ENCODE measurements at regions not wholly inside any gene's neighbourhood (a gene's known extent, or its start where the extent isn't known, plus 50 kb on each side); places are given as distances from the start of the nearest gene placed in this dataset.
"Not testable (repeated sequence)": the region's sequence is repeated elsewhere in the genome, so short reads cannot be mapped to it uniquely, and the experiment has no call there.

GRCh38 chr12:124472690-124473279 lies 94.6 kb downstream of the NCOR2 start:
- no peak overlapping the region for H3K4me3 ChIP-seq (ENCODE audit: low read depth, low read length)
- TF ChIP-seq, protein P1, sequence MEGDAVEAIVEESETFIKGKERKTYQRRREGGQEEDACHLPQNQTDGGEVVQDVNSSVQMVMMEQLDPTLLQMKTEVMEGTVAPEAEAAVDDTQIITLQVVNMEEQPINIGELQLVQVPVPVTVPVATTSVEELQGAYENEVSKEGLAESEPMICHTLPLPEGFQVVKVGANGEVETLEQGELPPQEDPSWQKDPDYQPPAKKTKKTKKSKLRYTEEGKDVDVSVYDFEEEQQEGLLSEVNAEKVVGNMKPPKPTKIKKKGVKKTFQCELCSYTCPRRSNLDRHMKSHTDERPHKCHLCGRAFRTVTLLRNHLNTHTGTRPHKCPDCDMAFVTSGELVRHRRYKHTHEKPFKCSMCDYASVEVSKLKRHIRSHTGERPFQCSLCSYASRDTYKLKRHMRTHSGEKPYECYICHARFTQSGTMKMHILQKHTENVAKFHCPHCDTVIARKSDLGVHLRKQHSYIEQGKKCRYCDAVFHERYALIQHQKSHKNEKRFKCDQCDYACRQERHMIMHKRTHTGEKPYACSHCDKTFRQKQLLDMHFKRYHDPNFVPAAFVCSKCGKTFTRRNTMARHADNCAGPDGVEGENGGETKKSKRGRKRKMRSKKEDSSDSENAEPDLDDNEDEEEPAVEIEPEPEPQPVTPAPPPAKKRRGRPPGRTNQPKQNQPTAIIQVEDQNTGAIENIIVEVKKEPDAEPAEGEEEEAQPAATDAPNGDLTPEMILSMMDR (conservative IDR thresholded peaks at IDR 0.05; ENCODE audit: low read depth, low read length): no peak
- DNase-seq (ENCODE audit: low read depth): no peak

DNA sequence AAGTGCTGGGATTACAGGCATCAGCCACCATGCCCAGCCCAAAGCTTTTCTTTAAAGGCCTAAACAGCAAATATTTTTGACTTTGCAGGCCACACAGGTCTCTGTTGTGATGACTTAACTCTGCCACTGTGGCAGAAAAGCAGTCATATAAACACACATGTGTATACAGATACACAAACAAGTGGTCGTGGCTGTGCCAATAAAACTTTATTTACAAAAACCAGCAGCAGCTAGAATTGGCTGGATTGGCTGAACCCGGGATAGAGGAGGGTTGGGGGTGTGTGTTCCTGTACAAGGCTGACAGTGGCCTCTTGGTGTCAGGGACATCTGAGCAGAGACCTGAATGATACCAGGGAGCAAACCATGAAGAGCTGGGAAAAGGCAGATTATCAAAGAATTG lies 95.6 kb downstream of the NCOR2 start:
- H3K4me3 ChIP-seq (ENCODE audit: low read depth, low read length): no peak overlapping the region
- no peak for DNase-seq (ENCODE audit: low read depth)
- TF ChIP-seq, protein P1 (conservative IDR thresholded peaks at IDR 0.05; ENCODE audit: low read depth, low read length): no peak

- DNase-seq (ENCODE audit: low read depth): no peak
- no peak overlapping the region for H3K4me3 ChIP-seq (ENCODE audit: low read depth, low read length)
- TF ChIP-seq, protein P1 (conservative IDR thresholded peaks at IDR 0.05; ENCODE audit: low read depth, low read length): no peak
These were observed 96.6 kb downstream of the NCOR2 start for GRCh38 chr12:124470806-124471205.

DNA sequence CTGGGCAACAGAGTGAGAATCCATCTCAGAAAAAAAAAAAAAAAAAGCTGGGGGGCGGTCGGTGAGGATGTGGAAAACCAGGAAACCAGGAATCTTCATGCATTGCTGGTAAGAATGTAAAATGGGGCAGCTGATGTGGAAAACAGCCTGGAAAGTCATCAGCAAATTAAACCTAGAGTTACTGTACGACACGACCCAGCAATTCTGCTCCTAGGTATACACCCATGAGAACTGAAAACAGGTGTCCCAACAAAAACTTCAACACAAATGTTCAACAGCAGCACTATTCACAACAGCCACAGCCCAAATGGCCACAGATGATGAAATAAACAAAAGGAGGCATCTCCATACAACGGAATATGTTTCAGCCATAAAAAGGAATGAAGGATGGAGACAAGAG lies 97.3 kb downstream of the NCOR2 start:
- no peak for DNase-seq (ENCODE audit: low read depth)
- TF ChIP-seq, protein P1 (conservative IDR thresholded peaks at IDR 0.05; ENCODE audit: low read depth, low read length): no peak
- no peak overlapping the region for H3K4me3 ChIP-seq (ENCODE audit: low read depth, low read length)

DNA sequence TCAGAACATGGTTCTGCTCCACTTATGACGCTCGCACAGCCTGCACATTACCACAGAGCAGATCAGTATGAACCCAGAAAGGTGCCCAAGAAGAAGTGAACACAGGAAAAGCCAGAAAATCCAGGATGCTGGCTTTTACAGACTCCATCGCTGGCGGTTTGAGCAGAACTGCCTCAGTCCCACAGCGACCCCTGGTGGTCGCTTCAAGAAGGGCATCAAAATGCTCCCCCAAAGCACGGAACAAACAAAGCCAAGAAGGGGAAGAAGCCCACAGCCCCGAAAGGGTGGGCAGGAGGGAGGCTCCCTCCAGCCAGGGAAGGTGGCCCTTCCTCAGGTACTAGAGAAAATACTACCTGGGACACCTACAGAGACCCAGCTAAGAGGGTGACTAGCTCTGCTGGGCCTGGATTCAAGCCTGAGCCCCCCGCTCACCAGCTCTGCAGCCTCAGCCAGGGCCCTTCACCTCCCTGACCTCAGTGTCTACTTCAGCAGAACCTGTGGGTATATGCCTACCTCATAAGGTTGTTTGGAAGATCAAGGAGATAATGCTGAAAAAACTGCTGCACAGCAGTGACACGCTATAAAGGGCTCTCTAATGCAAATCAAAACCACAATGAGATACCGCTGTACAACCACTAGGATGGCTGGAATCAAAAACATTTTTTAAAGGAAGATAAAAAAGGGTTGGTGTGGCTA lies 98.1 kb downstream of the NCOR2 start:
- no peak for DNase-seq (ENCODE audit: low read depth)
- no peak overlapping the region for H3K4me3 ChIP-seq (ENCODE audit: low read depth, low read length)
- TF ChIP-seq, protein P1 (conservative IDR thresholded peaks at IDR 0.05; ENCODE audit: low read depth, low read length): peak; percentile 77

DNA sequence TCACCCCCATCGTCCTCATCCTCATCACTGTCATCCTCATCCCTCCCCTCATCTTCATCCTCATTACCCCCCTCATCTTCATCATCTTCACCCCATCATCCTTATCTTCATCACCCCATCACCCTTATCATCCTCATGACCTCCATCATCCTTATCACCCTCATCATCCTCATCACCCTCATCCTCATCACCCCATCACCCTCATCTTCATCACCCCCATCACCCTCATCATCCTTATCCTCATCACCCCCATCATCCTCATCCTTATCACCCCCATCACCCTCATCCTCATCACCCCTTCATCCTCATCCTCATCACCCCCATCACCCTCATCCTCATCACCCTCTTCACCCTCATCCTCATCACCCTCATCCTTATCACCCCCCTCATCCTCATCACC lies 99.9 kb downstream of the NCOR2 start:
- not testable (repeated sequence) for H3K4me3 ChIP-seq (ENCODE audit: low read depth, low read length); DNase-seq (ENCODE audit: low read depth)

DNA sequence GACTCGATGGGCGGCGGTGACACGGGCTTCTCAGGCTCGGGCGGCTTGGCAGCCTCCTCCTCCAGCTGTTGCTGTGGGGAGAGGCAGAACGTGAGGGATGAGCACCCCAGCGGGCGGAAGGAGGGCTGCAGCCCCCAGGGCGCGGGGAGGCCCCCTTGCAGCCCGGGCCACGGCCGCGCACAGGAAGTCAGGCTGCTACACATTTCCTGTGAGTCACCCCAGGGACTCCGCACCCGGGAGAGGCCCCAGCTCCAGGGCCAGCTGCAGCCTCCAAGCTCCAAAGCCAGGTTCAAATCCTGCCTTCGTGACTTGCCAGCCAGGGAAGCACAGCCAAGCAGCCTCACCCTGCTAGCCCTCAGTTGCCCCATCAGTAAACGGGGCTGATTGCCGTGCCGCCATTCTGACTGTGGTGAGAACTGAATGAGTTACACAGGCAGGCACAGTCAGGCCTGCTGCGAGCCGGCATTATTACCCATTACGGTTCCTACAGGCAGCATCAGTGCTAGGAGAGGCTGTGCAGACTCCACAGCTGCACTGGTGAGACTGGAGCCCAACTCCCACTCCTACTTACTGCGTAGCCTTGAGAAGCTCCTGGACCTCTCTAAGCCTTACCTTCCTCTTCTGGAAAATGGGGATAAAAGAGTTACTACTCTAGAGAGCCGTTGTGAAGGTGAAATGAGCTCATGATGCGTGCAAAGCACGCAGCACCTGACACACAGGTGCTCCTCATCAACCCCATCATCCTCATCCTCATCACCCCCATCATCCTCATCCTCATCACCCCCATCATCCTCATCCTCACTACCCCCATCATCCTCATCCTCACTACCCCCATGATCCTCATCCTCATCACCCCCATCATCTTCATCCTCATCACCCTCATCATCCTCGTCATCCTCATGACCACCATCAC lies 100.9 kb downstream of the NCOR2 start:
- H3K4me3 ChIP-seq (ENCODE audit: low read depth, low read length): no peak overlapping the region
- DNase-seq (ENCODE audit: low read depth): no peak
- TF ChIP-seq, protein P1 (conservative IDR thresholded peaks at IDR 0.05; ENCODE audit: low read depth, low read length): no peak

Data from epithelial cell of proximal tubule (primary cell).